HepG2 (cell line): ENCODE measurements at regions not wholly inside any gene's neighbourhood (a gene's known extent, or its start where the extent isn't known, plus 50 kb on each side); places are given as distances from the start of the nearest gene placed in this dataset.

Source experiments
- ATAC-seq: fragments of 200-7000 bp; cut with Tn5 transposase; 3 replicates; pipeline ENCODE4 v1.9.1; 2020; ENCODE audit warnings: mild to moderate bottlenecking, moderate library complexity
- BruUV-seq: library from RNA; stranded (reverse); fragments of 400-500 nt; replicated peaks from 2 replicates; lab custom pipeline; 2021; lab: Mats Ljungman, UMichigan
- CTCF ChIA-PET: fragments of 300-600 bp; formaldehyde crosslinking; extraction: SDS; loops from one replicate; lab custom pipeline; 2021; ENCODE audit warnings: low total read pairs, inconsistent platforms, low intra/inter-chr PET ratio; lab: Yijun Ruan, JAX
- POLR2A ChIA-PET: fragments of 350-600 bp; sonication (Branson Sonifier 250); formaldehyde crosslinking; loops from one replicate; lab custom pipeline; 2020; ENCODE audit warnings: antibody characterized with exemption, inconsistent platforms; lab: Yijun Ruan, JAX
- DNase-seq: peaks from one replicate; pipeline ENCODE4 v3.0.0-alpha.2; 2015; ENCODE audit warnings: low spot score
- FAIRE-seq: peaks from 3 replicates; lab custom pipeline; 2011; peaks lifted over from hg19 to GRCh38; lab: Jason Lieb, UNC
- H2AFZ ChIP-seq: one replicate; pipeline ENCODE4 v1.6.1; 2011; ENCODE audit warnings: low read length, inconsistent platforms
- H3K27ac ChIP-seq: fragments of 300-600 bp; 3 replicates; pipeline ENCODE4 v1.8.0; 2011; ENCODE audit warnings: mixed run types, mild to moderate bottlenecking, mixed read lengths, low read length, inconsistent platforms; ENCODE audit not compliant: insufficient read depth; ENCODE audit errors: extremely low read length
- H3K27me3 ChIP-seq, 2 experiments: fragments of 200-600 bp in 1 of 2; 2 replicates in 1 of 2; 3 replicates in 1 of 2; pipeline versions ENCODE4 v1.6.0 to v1.8.0; 2011; ENCODE audit warnings: low read length in 2 of 2, mild to moderate bottlenecking in 2 of 2, moderate library complexity in 2 of 2, inconsistent platforms in 1 of 2; ENCODE audit not compliant: insufficient read depth in 2 of 2, control insufficient read depth in 1 of 2
- H3K36me3 ChIP-seq, 2 experiments: fragments of 200-600 bp in 1 of 2; replicated peaks in 1 of 2; 2 replicates in 1 of 2; 3 replicates in 1 of 2; pipeline versions ENCODE4 v1.5.1 to v1.8.0; 2011; ENCODE audit warnings: low read length in 2 of 2, inconsistent platforms in 1 of 2; ENCODE audit not compliant: insufficient read depth in 2 of 2, control insufficient read depth in 1 of 2
- H3K4me1 ChIP-seq: 2 replicates; pipeline ENCODE4 v1.5.1; 2012; ENCODE audit warnings: low read length, inconsistent platforms; ENCODE audit not compliant: insufficient read depth
- H3K4me2 ChIP-seq: 2 replicates; pipeline ENCODE4 v1.6.0; 2011; ENCODE audit warnings: low read depth, low read length, inconsistent platforms
- H3K4me3 ChIP-seq, 3 experiments: fragments of 200-600 bp in 1 of 3; sonication (generic), shearing (Covaris generic) in 1 of 3; replicated peaks in 1 of 3; 2 replicates each; pipeline ENCODE4 v1.5.1; 2011 to 2016; ENCODE audit warnings: low read length in 3 of 3, inconsistent platforms in 2 of 3, low read depth in 2 of 3, mild to moderate bottlenecking in 2 of 3, control low read depth in 1 of 3, mixed read lengths in 1 of 3; ENCODE audit not compliant: insufficient read depth in 1 of 3
- H3K79me2 ChIP-seq: one replicate; pipeline ENCODE4 v1.6.1; 2011; ENCODE audit warnings: low read length, inconsistent platforms; ENCODE audit not compliant: insufficient read depth
- H3K9ac ChIP-seq: 2 replicates; pipeline ENCODE4 v1.6.0; 2011; ENCODE audit warnings: mild to moderate bottlenecking, low read depth, low read length, inconsistent platforms; ENCODE audit not compliant: insufficient read depth
- H3K9me3 ChIP-seq: 2 replicates; pipeline ENCODE4 v1.5.1; 2012; ENCODE audit warnings: mild to moderate bottlenecking, low read length
- H4K20me1 ChIP-seq: 2 replicates; pipeline ENCODE4 v1.6.0; 2011; ENCODE audit warnings: inconsistent platforms, mild to moderate bottlenecking, low read length, moderate library complexity; ENCODE audit not compliant: insufficient read depth
- CC2D1A ChIP-seq: sonication (generic); formaldehyde crosslinking; IDR thresholded peaks from 2 replicates; pipeline ENCODE4 v1.8.1; 2023; ENCODE audit warnings: mild to moderate bottlenecking, missing genetic modification reagents
- KLF11 ChIP-seq: IDR thresholded peaks from 2 replicates; pipeline ENCODE4 v1.6.1; 2016; ENCODE audit warnings: missing compliant biosample characterization
- MTF1 ChIP-seq: sonication (generic); formaldehyde crosslinking; IDR thresholded peaks from 2 replicates; pipeline ENCODE4 v1.5.0; 2020; ENCODE audit warnings: missing genetic modification reagents
- ZNF10 ChIP-seq: sonication (generic); formaldehyde crosslinking; IDR thresholded peaks from 2 replicates; pipeline ENCODE4 v1.4.0; 2020; ENCODE audit warnings: mild to moderate bottlenecking, low read depth, missing genetic modification reagents, borderline replicate concordance
- ZNF142 ChIP-seq: sonication (generic); formaldehyde crosslinking; IDR thresholded peaks from 2 replicates; pipeline ENCODE4 v1.4.0; 2020; ENCODE audit warnings: missing genetic modification reagents
- ZNF761 ChIP-seq: sonication (generic); formaldehyde crosslinking; conservative IDR thresholded peaks from 2 replicates; pipeline ENCODE4 v1.4.0; 2020; ENCODE audit warnings: mild to moderate bottlenecking, missing genetic modification reagents
- ZNF780A ChIP-seq: sonication (generic); formaldehyde crosslinking; IDR thresholded peaks from 2 replicates; pipeline ENCODE4 v1.8.0; 2022; ENCODE audit warnings: mild to moderate bottlenecking, missing genetic modification reagents, moderate library complexity
- WGBS: methylation state at CpG from one replicate; pipeline ENCODE4 v1.1.6; 2017; ENCODE audit warnings: low lambda C conversion rate; 5-methylcytosine and 5-hydroxymethylcytosine counted together
- in situ Hi-C: cut with HindIII; loops from 2 replicates; pipeline ENCODE4 v1.10.0; 2017; ENCODE audit warnings: low pct_unique_long_range_greater_than_20kb; ENCODE audit not compliant: extremely low pct_ligation_motif_present
- intact Hi-C: fragments of 100-400 bp; cut with micrococcal nuclease; formaldehyde crosslinking; loops from one replicate; pipeline ENCODE4 v1.10.0; 2022; ENCODE audit not compliant: unreplicated experiment

GRCh38 chr13:88464851-88465250, 793.7 kb downstream of the SLITRK5 start:
- intact Hi-C loops, result no loop called here
- 0% methylated on average over 6 of the region's 6 CpGs for WGBS
- no peak for FAIRE-seq
- no TSS peak for BruUV-seq
- Histone ChIP-seq H3K27me3 (no peaks in the 10 kb centered on the region), H3K4me3 (no peak overlapping the region), H3K4me2 (no peak overlapping the region), H4K20me1 (no peaks in the 10 kb centered on the region), H3K79me2 (no peaks in the 10 kb centered on the region), H3K9ac (no peak overlapping the region), H3K36me3 (no peaks in the 10 kb centered on the region), H3K4me1 (no peaks in the 10 kb centered on the region), H2AFZ (no peak overlapping the region), H3K27ac (no peak overlapping the region), H3K9me3 (peaks cover 16% of the 10 kb centered on the region; the same call in 1 of the 2 replicates)
- in situ Hi-C loops, result no loop called here
- TF ChIP-seq MTF1 (no peak), ZNF761 (CRISPR knock-in tag) (no peak), ZNF780A (no peak), KLF11 (CRISPR knock-in tag) (no peak), ZNF10 (CRISPR knock-in tag) (no peak), CC2D1A (CRISPR knock-in tag) (no peak), ZNF142 (CRISPR knock-in tag) (no peak)
- POLR2A ChIA-PET, result no interaction called here
- CTCF ChIA-PET, result no interaction called here
- ATAC-seq, result no peak
- no peak for DNase-seq
